Neuronal stem cell (in vitro differentiated cells): ENCODE measurements at regions not wholly inside any gene's neighbourhood (a gene's known extent, or its start where the extent isn't known, plus 50 kb on each side); places are given as distances from the start of the nearest gene placed in this dataset.

Experiments used
- DNase-seq: peaks from one replicate; pipeline ENCODE4 v3.0.0-alpha.2; 2013; ENCODE audit warnings: low spot score
- H2AFZ ChIP-seq: one replicate; pipeline ENCODE4 v1.6.1; 2013; ENCODE audit warnings: mild to moderate bottlenecking, low read length, inconsistent platforms
- H2AK5ac ChIP-seq: 2 replicates; pipeline ENCODE4 v1.6.1; 2013; ENCODE audit warnings: low read depth, mild to moderate bottlenecking, inconsistent platforms, low read length, moderate library complexity, mixed read lengths
- H2BK120ac ChIP-seq: 2 replicates; pipeline ENCODE4 v1.6.1; 2013; ENCODE audit warnings: low read depth, mild to moderate bottlenecking, inconsistent platforms, low read length, moderate library complexity, mixed read lengths
- H2BK12ac ChIP-seq: one replicate; pipeline ENCODE4 v1.6.1; 2013; ENCODE audit warnings: low read length, inconsistent platforms
- H2BK15ac ChIP-seq: 2 replicates; pipeline ENCODE4 v1.6.1; 2013; ENCODE audit warnings: mild to moderate bottlenecking, low read length, inconsistent platforms, mixed read lengths
- H2BK5ac ChIP-seq: one replicate; pipeline ENCODE4 v1.6.1; 2013; ENCODE audit warnings: inconsistent platforms, mild to moderate bottlenecking, low read length, moderate library complexity
- H3K14ac ChIP-seq: one replicate; pipeline ENCODE4 v1.6.1; 2013; ENCODE audit warnings: low read length, inconsistent platforms
- H3K18ac ChIP-seq: 2 replicates; pipeline ENCODE4 v1.6.1; 2013; ENCODE audit warnings: low read length, inconsistent platforms
- H3K23ac ChIP-seq: 2 replicates; pipeline ENCODE4 v1.6.1; 2013; ENCODE audit warnings: low read depth, mild to moderate bottlenecking, mixed read lengths, low read length, inconsistent platforms; ENCODE audit not compliant: poor library complexity
- H3K27ac ChIP-seq: replicated peaks from 3 replicates; pipeline ENCODE4 v1.5.1; 2013; ENCODE audit warnings: low read length, inconsistent platforms
- H3K27me3 ChIP-seq, 3 experiments: 2 replicates each; pipeline ENCODE4 v1.6.1; 2013; ENCODE audit warnings: low read length in 3 of 3, mild to moderate bottlenecking in 2 of 3, inconsistent platforms in 1 of 3, low read depth in 1 of 3, mixed read lengths in 1 of 3, moderate library complexity in 1 of 3; ENCODE audit not compliant: control insufficient read depth in 3 of 3, insufficient read depth in 3 of 3
- H3K36me3 ChIP-seq, 2 donors: replicated peaks in 1 of 2; 2 replicates each; pipeline ENCODE4 v1.6.1; 2013; ENCODE audit warnings: low read length in 2 of 2; ENCODE audit not compliant: control insufficient read depth in 2 of 2, insufficient read depth in 2 of 2
- H3K4ac ChIP-seq: 2 replicates; pipeline ENCODE4 v1.6.1; 2013; ENCODE audit warnings: inconsistent platforms, mild to moderate bottlenecking, low read length, moderate library complexity
- H3K4me1 ChIP-seq, 2 donors: 1 replicate in 1 of 2; 2 replicates in 1 of 2; pipeline ENCODE4 v1.6.1; 2013; ENCODE audit warnings: low read length in 2 of 2, low read depth in 1 of 2; ENCODE audit not compliant: control insufficient read depth in 2 of 2, insufficient read depth in 1 of 2
- H3K4me2 ChIP-seq: one replicate; pipeline ENCODE4 v1.6.1; 2013; ENCODE audit warnings: mild to moderate bottlenecking, low read length, inconsistent platforms; ENCODE audit not compliant: insufficient read depth, poor library complexity, severe bottlenecking
- H3K4me3 ChIP-seq, 2 donors: 2 replicates each; pipeline ENCODE4 v1.5.1; 2013; ENCODE audit warnings: low read length in 2 of 2, mild to moderate bottlenecking in 2 of 2, inconsistent platforms in 1 of 2, moderate library complexity in 1 of 2
- H3K79me1 ChIP-seq: one replicate; pipeline ENCODE4 v1.6.1; 2013; ENCODE audit warnings: low read depth, mild to moderate bottlenecking, inconsistent platforms, low read length, moderate library complexity
- H3K9ac ChIP-seq: one replicate; pipeline ENCODE4 v1.6.1; 2013; ENCODE audit warnings: mild to moderate bottlenecking, low read depth, low read length, inconsistent platforms; ENCODE audit not compliant: poor library complexity
- H3K9me3 ChIP-seq, 2 donors: replicated peaks in 1 of 2; 2 replicates each; pipeline versions ENCODE3 to v1.6.1; 2013; ENCODE audit warnings: low read length in 2 of 2, mild to moderate bottlenecking in 2 of 2, inconsistent platforms in 1 of 2, low read depth in 1 of 2, mixed read lengths in 1 of 2, moderate library complexity in 1 of 2; ENCODE audit not compliant: control insufficient read depth in 2 of 2, insufficient read depth in 1 of 2
- H4K8ac ChIP-seq: one replicate; pipeline ENCODE4 v1.6.1; 2013; ENCODE audit warnings: low read depth, mild to moderate bottlenecking, inconsistent platforms, low read length, moderate library complexity
- H4K91ac ChIP-seq: one replicate; pipeline ENCODE4 v1.6.1; 2013; ENCODE audit warnings: low read length, low read depth, mild to moderate bottlenecking, inconsistent platforms; ENCODE audit not compliant: poor library complexity
- WGBS, 2 donors: extraction: QIAGEN DNeasy Blood & Tissue Kit; methylation state at CpG; one replicate each; pipeline ENCODE4 v1.1.7; 2013; ENCODE audit warnings: missing lambda C conversion rate in 2 of 2, mixed read lengths in 1 of 2; ENCODE audit not compliant: insufficient read length in 2 of 2, insufficient replicate concordance in 1 of 2; ENCODE audit errors: extremely low coverage in 2 of 2; 5-methylcytosine and 5-hydroxymethylcytosine counted together

GRCh38 chr1:187203257-187203656, 374.5 kb downstream of the PLA2G4A start:
- Histone ChIP-seq H3K4me1 (no peaks in the 10 kb centered on the region), H2BK5ac (no peak overlapping the region), H3K9ac (no peak overlapping the region), H3K9me3 (no peaks in the 10 kb centered on the region), H3K23ac (no peak overlapping the region), H2AK5ac (no peak overlapping the region), H2BK15ac (no peak overlapping the region), H2BK12ac (no peak overlapping the region), H3K14ac (no peak overlapping the region), H2AFZ (no peak overlapping the region), H3K79me1 (no peaks in the 10 kb centered on the region), H3K4me2 (no peak overlapping the region), H4K8ac (no peak overlapping the region), H2BK120ac (no peak overlapping the region), H3K4me3 (no peak overlapping the region), H3K4ac (no peak overlapping the region), H3K18ac (no peak overlapping the region), H4K91ac (no peak overlapping the region), H3K36me3 (no peaks in the 10 kb centered on the region), H3K27me3 (no peaks in the 10 kb centered on the region), H3K27ac (no peak overlapping the region)
- DNase-seq, result no peak
- WGBS, 2 donors, result no CpG with 5 or more reads among the region's 5 CpGs

- no peak overlapping the region for H3K4me3 ChIP-seq
- H2AFZ ChIP-seq, result no peak overlapping the region
- H4K91ac ChIP-seq, result no peak overlapping the region
- H2AK5ac ChIP-seq, result no peak overlapping the region
- no peaks in the 10 kb centered on the region for H3K36me3 ChIP-seq
- no peak overlapping the region for H2BK120ac ChIP-seq
- no CpG with 5 or more reads among the region's 2 CpGs for WGBS, 2 donors
- H4K8ac ChIP-seq, result no peak overlapping the region
- H3K4ac ChIP-seq, result no peak overlapping the region
- no peak overlapping the region for H3K14ac ChIP-seq
- H3K4me1 ChIP-seq, result no peaks in the 10 kb centered on the region
- H3K27me3 ChIP-seq, result no peaks in the 10 kb centered on the region
- no peaks in the 10 kb centered on the region for H3K9me3 ChIP-seq
- no peak overlapping the region for H2BK5ac ChIP-seq
- H3K18ac ChIP-seq, result no peak overlapping the region
- no peak overlapping the region for H3K9ac ChIP-seq
- no peak overlapping the region for H3K23ac ChIP-seq
- DNase-seq, result no peak
- H3K27ac ChIP-seq, result no peak overlapping the region
- no peak overlapping the region for H3K4me2 ChIP-seq
- no peak overlapping the region for H2BK15ac ChIP-seq
- no peaks in the 10 kb centered on the region for H3K79me1 ChIP-seq
- no peak overlapping the region for H2BK12ac ChIP-seq
These were observed 383.6 kb downstream of the PLA2G4A start for GRCh38 chr1:187212377-187212776.

DNA sequence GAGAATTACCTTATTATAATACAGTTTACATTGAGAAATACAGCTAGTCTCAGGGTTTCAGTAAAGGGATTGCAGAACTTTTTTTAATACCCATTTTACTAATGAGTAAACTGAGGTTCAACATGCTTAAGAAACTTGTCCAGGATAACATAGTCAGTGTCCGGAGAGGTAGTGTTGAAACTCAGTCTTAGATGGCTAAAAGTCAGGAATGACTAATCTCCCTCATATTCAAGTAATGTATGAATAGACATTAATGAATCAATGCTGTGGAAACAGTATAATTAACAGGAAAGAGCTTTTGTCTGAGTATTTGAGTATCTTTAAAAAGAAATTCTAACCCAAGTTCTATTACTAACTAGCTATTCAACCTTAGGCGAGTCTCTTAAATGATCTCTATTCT, 397.6 kb downstream of the PLA2G4A start:
- Histone ChIP-seq H3K27me3 (no peaks in the 10 kb centered on the region), H4K8ac (no peak overlapping the region), H3K27ac (no peak overlapping the region), H3K4me3 (no peak overlapping the region), H3K18ac (no peak overlapping the region), H2BK120ac (no peak overlapping the region), H2BK15ac (no peak overlapping the region), H2AFZ (no peak overlapping the region), H3K9me3 (no peaks in the 10 kb centered on the region), H2BK5ac (no peak overlapping the region), H4K91ac (no peak overlapping the region), H3K23ac (no peak overlapping the region), H3K14ac (no peak overlapping the region), H3K9ac (no peak overlapping the region), H2AK5ac (no peak overlapping the region), H3K4me1 (no peaks in the 10 kb centered on the region), H3K4ac (no peak overlapping the region), H3K79me1 (no peaks in the 10 kb centered on the region), H3K4me2 (no peak overlapping the region), H3K36me3 (no peaks in the 10 kb centered on the region), H2BK12ac (no peak overlapping the region)
- no peak for DNase-seq
- WGBS, 2 donors, result no CpG with 5 or more reads among the region's 2 CpGs

- H3K4me1 ChIP-seq, result no peaks in the 10 kb centered on the region
- no peak overlapping the region for H2BK120ac ChIP-seq
- no peak overlapping the region for H2BK5ac ChIP-seq
- H2BK15ac ChIP-seq, result no peak overlapping the region
- no peak for DNase-seq
- H3K27ac ChIP-seq, result no peak overlapping the region
- H2AK5ac ChIP-seq, result no peak overlapping the region
- H3K9ac ChIP-seq, result no peak overlapping the region
- H4K91ac ChIP-seq, result no peak overlapping the region
- no peaks in the 10 kb centered on the region for H3K79me1 ChIP-seq
- no peak overlapping the region for H3K23ac ChIP-seq
- H4K8ac ChIP-seq, result no peak overlapping the region
- no peak overlapping the region for H3K4me3 ChIP-seq
- no peaks in the 10 kb centered on the region for H3K9me3 ChIP-seq
- no peak overlapping the region for H2BK12ac ChIP-seq
- H3K4me2 ChIP-seq, result no peak overlapping the region
- no peak overlapping the region for H2AFZ ChIP-seq
- no CpG with 5 or more reads among the region's 1 CpG for WGBS, 2 donors
- H3K14ac ChIP-seq, result no peak overlapping the region
- no peaks in the 10 kb centered on the region for H3K27me3 ChIP-seq
- H3K36me3 ChIP-seq, result no peaks in the 10 kb centered on the region
- no peak overlapping the region for H3K4ac ChIP-seq
- no peak overlapping the region for H3K18ac ChIP-seq
These were observed 400.0 kb downstream of the PLA2G4A start for GRCh38 chr1:187228790-187229189.
